ENCODE measurements at regions not wholly inside any gene's neighbourhood (a gene's known extent, or its start where the extent isn't known, plus 50 kb on each side); places are given as distances from the start of the nearest gene placed in this dataset.

- no peak for DNase-seq (ENCODE audit: low read depth in 2 of 2)
Observed at GRCh38 chr11:70796648-70797227, 398.4 kb downstream of the CTTN start.

- DNase-seq (ENCODE audit: low read depth in 2 of 2) = no peak
Observed at GRCh38 chr11:70798296-70798695, 400.0 kb downstream of the CTTN start.

- DNase-seq (ENCODE audit: low read depth in 2 of 2) = no peak
Observed at GRCh38 chr11:70799386-70799785, 401.1 kb downstream of the CTTN start.

GRCh38 chr11:70802185-70802584 is 403.9 kb downstream of the CTTN start:
- no peak for DNase-seq (ENCODE audit: low read depth in 2 of 2)

GRCh38 chr11:70804139-70804837 is 406.0 kb downstream of the CTTN start:
- no peak for DNase-seq (ENCODE audit: low read depth in 2 of 2)

- DNase-seq (ENCODE audit: low read depth in 2 of 2) = no peak
Observed at GRCh38 chr11:70805243-70805642, 406.9 kb downstream of the CTTN start.

- no peak for DNase-seq (ENCODE audit: low read depth in 2 of 2)
Observed at GRCh38 chr11:70805971-70806370, 407.6 kb downstream of the CTTN start.

- DNase-seq (ENCODE audit: low read depth in 2 of 2) = no peak
Observed at GRCh38 chr11:70806461-70807194, 408.3 kb downstream of the CTTN start.

- no peak for DNase-seq (ENCODE audit: low read depth in 2 of 2)
Observed at GRCh38 chr11:70807195-70807543, 408.8 kb downstream of the CTTN start.

GRCh38 chr11:70808686-70809375 is 410.5 kb downstream of the CTTN start:
- no peak for DNase-seq (ENCODE audit: low read depth in 2 of 2)

- DNase-seq (ENCODE audit: low read depth in 2 of 2) = no peak
Observed at GRCh38 chr11:70810133-70810532, 411.8 kb downstream of the CTTN start.

- no peak for DNase-seq (ENCODE audit: low read depth in 2 of 2)
Observed at GRCh38 chr11:70810681-70811080, 412.4 kb downstream of the CTTN start.

GRCh38 chr11:70811483-70811882 is 413.2 kb downstream of the CTTN start:
- DNase-seq (ENCODE audit: low read depth in 2 of 2) = no peak

- DNase-seq (ENCODE audit: low read depth in 2 of 2) = no peak
Observed at GRCh38 chr11:70811915-70812314, 413.6 kb downstream of the CTTN start.

- DNase-seq (ENCODE audit: low read depth in 2 of 2) = no peak
Observed at GRCh38 chr11:70812472-70812871, 414.1 kb downstream of the CTTN start.

- DNase-seq (ENCODE audit: low read depth in 2 of 2) = no peak
Observed at GRCh38 chr11:70813651-70814050, 415.3 kb downstream of the CTTN start.

- no peak for DNase-seq (ENCODE audit: low read depth in 2 of 2)
Observed at GRCh38 chr11:70815485-70815832, 417.1 kb downstream of the CTTN start.

- DNase-seq (ENCODE audit: low read depth in 2 of 2) = no peak
Observed at GRCh38 chr11:70816156-70816678, 417.9 kb downstream of the CTTN start.

GRCh38 chr11:70818351-70818750 is 420.0 kb downstream of the CTTN start:
- DNase-seq (ENCODE audit: low read depth in 2 of 2) = no peak

GRCh38 chr11:70819022-70819421 is 420.7 kb downstream of the CTTN start:
- DNase-seq (ENCODE audit: low read depth in 2 of 2) = no peak

GRCh38 chr11:70820311-70820710 is 422.0 kb downstream of the CTTN start:
- DNase-seq (ENCODE audit: low read depth in 2 of 2) = no peak

GRCh38 chr11:70820712-70821111 is 422.4 kb downstream of the CTTN start:
- DNase-seq (ENCODE audit: low read depth in 2 of 2) = no peak

Data from stimulated activated CD8-positive, alpha-beta memory T cell treated with anti-CD3 and anti-CD28 coated beads, Interleukin-7, amount 100 ng/mL, for 4 hours (primary cell).